Caco-2 (cell line): ENCODE measurements at regions not wholly inside any gene's neighbourhood (a gene's known extent, or its start where the extent isn't known, plus 50 kb on each side); places are given as distances from the start of the nearest gene placed in this dataset.

Experiments used
- BruUV-seq: library from RNA; stranded (reverse); fragments of 400-500 nt; replicated peaks from 2 replicates; lab custom pipeline; 2021; lab: Mats Ljungman, UMichigan
- CTCF ChIA-PET: fragments of 300-600 bp; sonication (Branson Sonifier 250); formaldehyde crosslinking; loops from one replicate; lab custom pipeline; 2022; ENCODE audit warnings: antibody characterized with exemption; lab: Charles Lee
- POLR2A ChIA-PET: fragments of 300-600 bp; sonication (Branson Sonifier 250); formaldehyde crosslinking; loops from one replicate; lab custom pipeline; 2022; ENCODE audit warnings: antibody characterized with exemption; lab: Charles Lee
- DNase-seq, 2 experiments: peaks; one replicate each; pipeline versions ENCODE4 v3.0.0 to v3.0.0-alpha.2; 2020 to 2022
- H3K27me3 ChIP-seq: replicated peaks from 2 replicates; pipeline ENCODE4 v1.6.0; 2011; ENCODE audit warnings: low read length; ENCODE audit not compliant: control insufficient read depth, insufficient read depth
- H3K36me3 ChIP-seq: 2 replicates; pipeline ENCODE4 v1.5.1; 2011; ENCODE audit warnings: low read length; ENCODE audit not compliant: control insufficient read depth, insufficient read depth
- H3K4me1 ChIP-seq: fragments of 250-450 bp; sonication (Bioruptor Pico); 2 replicates; pipeline ENCODE4 v1.5.1; 2020; ENCODE audit warnings: mild to moderate bottlenecking
- H3K4me3 ChIP-seq: 2 replicates; pipeline ENCODE4 v1.5.1; 2011; ENCODE audit warnings: low read depth, mild to moderate bottlenecking, control low read depth, low read length
- H3K9me3 ChIP-seq: fragments of 250-450 bp; sonication (Bioruptor Pico); 2 replicates; pipeline ENCODE4 v1.5.1; 2020; ENCODE audit warnings: mild to moderate bottlenecking, moderate library complexity
- H3K27ac Mint-ChIP-seq: one replicate; pipeline ENCODE4 v1.8.0; 2022; ENCODE audit warnings: mixed read lengths; ENCODE audit not compliant: unreplicated experiment
- H3K27me3 Mint-ChIP-seq: one replicate; pipeline ENCODE4 v1.8.0; 2022; ENCODE audit warnings: mixed read lengths; ENCODE audit not compliant: insufficient read depth, unreplicated experiment
- H3K36me3 Mint-ChIP-seq: one replicate; pipeline ENCODE4 v1.8.0; 2022; ENCODE audit warnings: mild to moderate bottlenecking, mixed read lengths; ENCODE audit not compliant: insufficient read depth, unreplicated experiment
- H3K4me1 Mint-ChIP-seq: one replicate; pipeline ENCODE4 v1.8.0; 2022; ENCODE audit warnings: low read depth, mixed read lengths; ENCODE audit not compliant: unreplicated experiment
- H3K4me3 Mint-ChIP-seq: one replicate; pipeline ENCODE4 v1.8.0; 2022; ENCODE audit warnings: mild to moderate bottlenecking, moderate library complexity, mixed read lengths; ENCODE audit not compliant: unreplicated experiment
- H3K9me3 Mint-ChIP-seq: one replicate; pipeline ENCODE4 v1.8.0; 2022; ENCODE audit warnings: mixed read lengths; ENCODE audit not compliant: unreplicated experiment
- CTCF ChIP-seq, 2 experiments: fragments of 200-600 bp in 1 of 2; IDR thresholded peaks; 1 replicate in 1 of 2; 2 replicates in 1 of 2; pipeline versions ENCODE4 v1.5.1 to v1.8.0; 2011 to 2022; ENCODE audit warnings: antibody characterized with exemption in 1 of 2, control low read depth in 1 of 2, inconsistent platforms in 1 of 2, low read depth in 1 of 2, low read length in 1 of 2, mild to moderate bottlenecking in 1 of 2, moderate library complexity in 1 of 2; ENCODE audit not compliant: insufficient read depth in 1 of 2, severe bottlenecking in 1 of 2, unreplicated experiment in 1 of 2
- intact Hi-C: fragments of 100-400 bp; cut with micrococcal nuclease; formaldehyde crosslinking; loops from one replicate; pipeline ENCODE4 v1.10.0; 2022; ENCODE audit not compliant: unreplicated experiment

GRCh38 chr18:65017372-65017760, 733.4 kb upstream of the CDH7 start:
- no peak for DNase-seq
- H3K27ac Mint-ChIP-seq = no peak overlapping the region
- no peaks in the 10 kb centered on the region for H3K4me1 Mint-ChIP-seq
- Histone ChIP-seq H3K4me3 (no peak overlapping the region), H3K36me3 (no peaks in the 10 kb centered on the region), H3K9me3 (no peaks in the 10 kb centered on the region), H3K4me1 (no peaks in the 10 kb centered on the region), H3K27me3 (no peaks in the 10 kb centered on the region)
- TF ChIP-seq CTCF (IDR thresholded peaks at IDR 0.05; ENCODE audit: insufficient read depth in 1 of 2, low read depth in 1 of 2, low read length in 1 of 2, severe bottlenecking in 1 of 2, unreplicated experiment in 1 of 2) = no peak
- H3K36me3 Mint-ChIP-seq = no peaks in the 10 kb centered on the region
- POLR2A ChIA-PET = no interaction called here
- H3K4me3 Mint-ChIP-seq = no peak overlapping the region
- no peaks in the 10 kb centered on the region for H3K9me3 Mint-ChIP-seq
- BruUV-seq = no TSS peak
- intact Hi-C loops = no loop called here
- CTCF ChIA-PET = no interaction called here
- H3K27me3 Mint-ChIP-seq = no peaks in the 10 kb centered on the region

GRCh38 chr18:65016631-65017371, 734.0 kb upstream of the CDH7 start:
- POLR2A ChIA-PET = no interaction called here
- H3K27me3 Mint-ChIP-seq = no peaks in the 10 kb centered on the region
- no peaks in the 10 kb centered on the region for H3K36me3 Mint-ChIP-seq

GRCh38 chr18:64994370-64994769, 756.4 kb upstream of the CDH7 start:
- no peaks in the 10 kb centered on the region for H3K9me3 ChIP-seq
- Mint-ChIP-seq H3K36me3 (no peaks in the 10 kb centered on the region), H3K4me1 (no peaks in the 10 kb centered on the region), H3K27ac (no peak overlapping the region), H3K4me3 (no peak overlapping the region), H3K9me3 (no peaks in the 10 kb centered on the region), H3K27me3 (no peaks in the 10 kb centered on the region)
- H3K27me3 ChIP-seq = no peaks in the 10 kb centered on the region
- H3K4me1 ChIP-seq = no peaks in the 10 kb centered on the region
- BruUV-seq = no TSS peak
- no peaks in the 10 kb centered on the region for H3K36me3 ChIP-seq
- intact Hi-C loops = no loop called here
- POLR2A ChIA-PET = no interaction called here
- TF ChIP-seq CTCF (IDR thresholded peaks at IDR 0.05; ENCODE audit: insufficient read depth in 1 of 2, low read depth in 1 of 2, low read length in 1 of 2, severe bottlenecking in 1 of 2, unreplicated experiment in 1 of 2) = no peak
- DNase-seq = no peak
- no peak overlapping the region for H3K4me3 ChIP-seq
- CTCF ChIA-PET = no interaction called here

More at GRCh38 chr18:65016631-65017371, 734.0 kb upstream of the CDH7 start:
- Mint-ChIP-seq H3K27ac (no peak overlapping the region), H3K4me3 (no peak overlapping the region), H3K9me3 (no peaks in the 10 kb centered on the region), H3K4me1 (no peaks in the 10 kb centered on the region)
- TF ChIP-seq CTCF (IDR thresholded peaks at IDR 0.05; ENCODE audit: insufficient read depth in 1 of 2, low read depth in 1 of 2, low read length in 1 of 2, severe bottlenecking in 1 of 2, unreplicated experiment in 1 of 2) = no peak
- Histone ChIP-seq H3K9me3 (no peaks in the 10 kb centered on the region), H3K27me3 (no peaks in the 10 kb centered on the region), H3K4me1 (no peaks in the 10 kb centered on the region), H3K36me3 (no peaks in the 10 kb centered on the region), H3K4me3 (no peak overlapping the region)
- intact Hi-C loops = no loop called here
- BruUV-seq = no TSS peak
- CTCF ChIA-PET = no interaction called here
- DNase-seq = no peak
